ENCODE measurements at regions not wholly inside any gene's neighbourhood (a gene's known extent, or its start where the extent isn't known, plus 50 kb on each side); places are given as distances from the start of the nearest gene placed in this dataset.

DNA sequence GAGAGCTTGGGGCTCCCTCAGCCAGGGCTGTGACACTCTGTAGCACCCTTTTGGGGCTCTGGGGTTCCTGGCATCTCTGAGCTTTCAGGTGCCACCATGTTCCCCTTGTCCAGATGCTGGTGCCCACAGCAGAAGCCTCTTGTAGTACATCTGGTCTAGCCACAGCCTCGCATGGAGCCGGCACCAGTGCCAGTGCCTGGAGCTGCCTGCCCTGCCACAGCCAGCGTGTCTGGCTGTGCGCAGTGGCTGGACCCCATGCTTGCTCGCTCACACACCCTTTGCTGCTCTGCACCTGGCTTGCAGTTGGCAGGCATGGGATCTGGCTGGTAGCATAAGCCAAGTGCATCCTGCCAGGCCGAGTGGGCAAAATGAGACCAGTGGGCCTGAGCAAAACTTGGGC lies 744.8 kb upstream of the GBE1 start:
- TF ChIP-seq SP1 (IDR thresholded peaks at IDR 0.05), result no peak
- TF ChIP-seq, protein P1, sequence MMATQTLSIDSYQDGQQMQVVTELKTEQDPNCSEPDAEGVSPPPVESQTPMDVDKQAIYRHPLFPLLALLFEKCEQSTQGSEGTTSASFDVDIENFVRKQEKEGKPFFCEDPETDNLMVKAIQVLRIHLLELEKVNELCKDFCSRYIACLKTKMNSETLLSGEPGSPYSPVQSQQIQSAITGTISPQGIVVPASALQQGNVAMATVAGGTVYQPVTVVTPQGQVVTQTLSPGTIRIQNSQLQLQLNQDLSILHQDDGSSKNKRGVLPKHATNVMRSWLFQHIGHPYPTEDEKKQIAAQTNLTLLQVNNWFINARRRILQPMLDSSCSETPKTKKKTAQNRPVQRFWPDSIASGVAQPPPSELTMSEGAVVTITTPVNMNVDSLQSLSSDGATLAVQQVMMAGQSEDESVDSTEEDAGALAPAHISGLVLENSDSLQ (IDR thresholded peaks at IDR 0.05), result no peak

All from HEK293T (cell line).